HG02678 (cell line): ENCODE measurements at regions not wholly inside any gene's neighbourhood (a gene's known extent, or its start where the extent isn't known, plus 50 kb on each side); places are given as distances from the start of the nearest gene placed in this dataset.

Experiments used
- ATAC-seq: cut with Tn5 transposase; IDR thresholded peaks from one replicate; pipeline ENCODE4 v1.9.1; 2021; ENCODE audit warnings: mild to moderate bottlenecking, moderate library complexity; ENCODE audit not compliant: unreplicated experiment

GRCh38 chr10:128602183-128602582 lies 476.0 kb upstream of the MKI67 start:
- no peak for ATAC-seq

GRCh38 chr10:128604025-128604424 lies 477.8 kb upstream of the MKI67 start:
- no peak for ATAC-seq

- no peak for ATAC-seq
Observed at GRCh38 chr10:128605180-128605579, 479.0 kb upstream of the MKI67 start.

GRCh38 chr10:128606055-128606454 lies 479.8 kb upstream of the MKI67 start:
- no peak for ATAC-seq

- ATAC-seq, result no peak
Observed at GRCh38 chr10:128608791-128609190, 482.6 kb upstream of the MKI67 start.

GRCh38 chr10:128609460-128609859 lies 483.2 kb upstream of the MKI67 start:
- no peak for ATAC-seq

GRCh38 chr10:128610113-128610512 lies 483.9 kb upstream of the MKI67 start:
- no peak for ATAC-seq

GRCh38 chr10:128612195-128612594 lies 486.0 kb upstream of the MKI67 start:
- no peak for ATAC-seq

- ATAC-seq, result no peak
Observed at GRCh38 chr10:128612631-128613030, 486.4 kb upstream of the MKI67 start.

- ATAC-seq, result no peak
Observed at GRCh38 chr10:128614016-128614605, 487.9 kb upstream of the MKI67 start.

GRCh38 chr10:128614802-128615553 lies 488.8 kb upstream of the MKI67 start:
- no peak for ATAC-seq

- ATAC-seq, result no peak
Observed at GRCh38 chr10:128617532-128617931, 491.3 kb upstream of the MKI67 start.

GRCh38 chr10:128622706-128623105 lies 496.5 kb upstream of the MKI67 start:
- no peak for ATAC-seq

GRCh38 chr10:128623776-128624175 lies 497.6 kb upstream of the MKI67 start:
- ATAC-seq, result no peak

- ATAC-seq, result no peak
Observed at GRCh38 chr10:128624656-128625530, 498.7 kb upstream of the MKI67 start.

GRCh38 chr10:128625926-128626325 lies 499.7 kb upstream of the MKI67 start:
- no peak for ATAC-seq

- no peak for ATAC-seq
Observed at GRCh38 chr10:128626397-128627000, 500.3 kb upstream of the MKI67 start.

- ATAC-seq, result no peak
Observed at GRCh38 chr10:128627811-128628210, 501.6 kb upstream of the MKI67 start.

GRCh38 chr10:128628252-128628651 lies 502.0 kb upstream of the MKI67 start:
- no peak for ATAC-seq

GRCh38 chr10:128629111-128630096 lies 503.2 kb upstream of the MKI67 start:
- no peak for ATAC-seq
